ENCODE measurements at regions not wholly inside any gene's neighbourhood (a gene's known extent, or its start where the extent isn't known, plus 50 kb on each side); places are given as distances from the start of the nearest gene placed in this dataset.

DNA sequence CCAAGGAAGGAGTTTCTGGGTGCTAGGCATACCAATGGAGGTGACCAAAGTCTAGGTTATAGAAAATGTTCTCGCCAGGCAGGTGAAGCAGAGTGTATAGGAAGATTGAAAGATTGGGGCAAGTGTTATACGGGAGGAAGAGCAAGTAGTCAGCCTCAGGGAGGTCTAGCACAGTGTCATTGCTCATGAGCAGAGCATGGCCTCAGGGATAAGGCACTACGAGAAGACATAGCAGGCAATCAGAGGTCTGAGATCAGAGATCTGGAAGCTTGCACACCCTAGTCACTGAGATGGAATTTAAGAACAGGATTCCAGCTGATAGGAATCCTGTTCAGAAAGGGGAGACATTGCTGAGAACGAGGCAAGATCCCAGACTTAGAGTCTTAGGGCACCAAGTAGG, 350.0 kb upstream of the CASK start:
- no peak overlapping the region for H3K27ac ChIP-seq
- TF ChIP-seq POLR2A (IDR thresholded peaks at IDR 0.05) = no peak
- TF ChIP-seq, protein P1, sequence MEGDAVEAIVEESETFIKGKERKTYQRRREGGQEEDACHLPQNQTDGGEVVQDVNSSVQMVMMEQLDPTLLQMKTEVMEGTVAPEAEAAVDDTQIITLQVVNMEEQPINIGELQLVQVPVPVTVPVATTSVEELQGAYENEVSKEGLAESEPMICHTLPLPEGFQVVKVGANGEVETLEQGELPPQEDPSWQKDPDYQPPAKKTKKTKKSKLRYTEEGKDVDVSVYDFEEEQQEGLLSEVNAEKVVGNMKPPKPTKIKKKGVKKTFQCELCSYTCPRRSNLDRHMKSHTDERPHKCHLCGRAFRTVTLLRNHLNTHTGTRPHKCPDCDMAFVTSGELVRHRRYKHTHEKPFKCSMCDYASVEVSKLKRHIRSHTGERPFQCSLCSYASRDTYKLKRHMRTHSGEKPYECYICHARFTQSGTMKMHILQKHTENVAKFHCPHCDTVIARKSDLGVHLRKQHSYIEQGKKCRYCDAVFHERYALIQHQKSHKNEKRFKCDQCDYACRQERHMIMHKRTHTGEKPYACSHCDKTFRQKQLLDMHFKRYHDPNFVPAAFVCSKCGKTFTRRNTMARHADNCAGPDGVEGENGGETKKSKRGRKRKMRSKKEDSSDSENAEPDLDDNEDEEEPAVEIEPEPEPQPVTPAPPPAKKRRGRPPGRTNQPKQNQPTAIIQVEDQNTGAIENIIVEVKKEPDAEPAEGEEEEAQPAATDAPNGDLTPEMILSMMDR (IDR thresholded peaks at IDR 0.05) = no peak
- no peak overlapping the region for H3K4me3 ChIP-seq
- DNase-seq = no peak
- ATAC-seq = no peak
- H3K27me3 ChIP-seq = no peaks in the 10 kb centered on the region
- no peaks in the 10 kb centered on the region for H3K9me3 ChIP-seq
- no peaks in the 10 kb centered on the region for H3K4me1 ChIP-seq
- WGBS (ENCODE audit: insufficient coverage, low coverage, low lambda C conversion rate, missing lambda C conversion rate) = 53% methylated on average over 3 of the region's 4 CpGs
- intact Hi-C loops (cut with DNase I) = no loop called here
- H3K36me3 ChIP-seq = no peaks in the 10 kb centered on the region

DNA sequence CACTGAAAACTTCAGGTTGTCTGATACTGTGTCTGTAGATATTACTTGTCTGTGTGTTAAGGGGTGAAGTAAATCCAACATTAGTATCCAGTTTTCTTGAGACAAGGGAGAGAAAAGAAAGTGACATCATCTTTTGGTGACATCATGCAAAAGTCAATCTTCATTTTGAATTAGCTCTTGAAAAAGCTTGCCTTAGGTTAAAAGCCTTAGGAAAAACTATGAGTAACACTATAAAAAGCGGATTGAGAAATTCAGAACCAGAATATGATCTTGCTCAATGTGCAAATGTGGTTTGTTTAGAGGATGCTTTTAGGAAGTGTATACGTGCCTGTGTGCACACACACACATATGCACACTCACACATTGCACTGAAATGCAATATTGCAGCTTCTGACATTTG, 345.8 kb upstream of the CASK start:
- DNase-seq = no peak
- Histone ChIP-seq H3K4me1 (no peaks in the 10 kb centered on the region), H3K4me3 (no peak overlapping the region), H3K9me3 (no peaks in the 10 kb centered on the region), H3K27me3 (no peaks in the 10 kb centered on the region), H3K36me3 (no peaks in the 10 kb centered on the region), H3K27ac (no peak overlapping the region)
- no peak for ATAC-seq
- intact Hi-C loops (cut with DNase I) = no loop called here
- 26% methylated on average over 2 of the region's 2 CpGs for WGBS (ENCODE audit: insufficient coverage, low coverage, low lambda C conversion rate, missing lambda C conversion rate)
- no peak for TF ChIP-seq POLR2A (IDR thresholded peaks at IDR 0.05)
- TF ChIP-seq, protein P1 (IDR thresholded peaks at IDR 0.05) = no peak

DNA sequence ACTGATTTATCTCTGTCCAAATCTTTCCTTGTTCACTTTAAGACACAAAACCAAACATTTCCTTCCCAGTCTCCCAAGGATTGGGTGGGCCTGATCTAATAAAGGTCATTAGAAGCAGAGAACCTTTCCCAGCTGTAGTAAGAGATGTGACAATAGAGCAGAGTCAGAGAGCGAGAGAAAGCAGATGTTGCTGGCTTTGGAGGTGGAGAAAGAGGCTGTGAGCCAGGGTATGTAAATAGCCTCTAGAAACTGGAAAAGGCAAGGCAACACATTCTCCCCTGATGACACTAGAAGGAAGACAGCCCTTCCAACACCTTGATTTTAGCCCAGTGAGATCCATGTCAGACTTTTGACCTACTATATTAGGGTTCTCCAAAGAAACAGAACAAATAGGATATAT, 337.5 kb upstream of the CASK start:
- 67% methylated on average over 1 of the region's 1 CpG for WGBS (ENCODE audit: insufficient coverage, low coverage, low lambda C conversion rate, missing lambda C conversion rate)
- Histone ChIP-seq H3K27me3 (no peaks in the 10 kb centered on the region), H3K36me3 (no peaks in the 10 kb centered on the region), H3K27ac (no peak overlapping the region), H3K4me3 (no peak overlapping the region), H3K9me3 (no peaks in the 10 kb centered on the region), H3K4me1 (no peaks in the 10 kb centered on the region)
- DNase-seq = no peak
- no peak for ATAC-seq
- intact Hi-C loops (cut with DNase I) = no loop called here
- TF ChIP-seq, protein P1 (IDR thresholded peaks at IDR 0.05) = no peak
- TF ChIP-seq POLR2A (IDR thresholded peaks at IDR 0.05) = no peak

DNA sequence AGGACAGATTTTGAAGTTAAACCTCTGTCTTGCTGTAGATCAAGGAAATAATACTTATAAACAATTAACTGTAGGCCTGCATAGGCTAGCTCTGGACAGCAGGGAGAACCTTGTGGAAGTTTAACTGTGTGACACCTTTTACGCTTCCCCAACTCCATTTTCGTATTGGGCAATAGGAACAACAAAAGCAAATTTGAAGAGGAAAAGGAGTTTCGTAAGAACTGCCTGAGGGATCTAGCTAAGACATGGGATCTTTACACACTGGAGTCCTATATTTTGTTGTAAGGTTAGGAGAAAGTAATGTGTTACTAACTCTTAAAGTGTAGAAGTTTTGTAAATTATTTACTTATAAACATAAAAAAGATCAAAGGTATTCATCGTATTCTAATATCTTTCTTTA, 324.9 kb upstream of the CASK start:
- DNase-seq (no peak), ATAC-seq (no peak)
- Histone ChIP-seq H3K4me3 (no peak overlapping the region), H3K4me1 (no peaks in the 10 kb centered on the region), H3K27ac (no peak overlapping the region), H3K9me3 (no peaks in the 10 kb centered on the region), H3K36me3 (no peaks in the 10 kb centered on the region), H3K27me3 (peaks cover 0 to 13% of the 10 kb centered on the region in 2 donors)
- TF ChIP-seq POLR2A (IDR thresholded peaks at IDR 0.05) = no peak
- TF ChIP-seq, protein P1 (IDR thresholded peaks at IDR 0.05) = no peak
- intact Hi-C loops (cut with DNase I) = no loop called here
- WGBS (ENCODE audit: insufficient coverage, low coverage, low lambda C conversion rate, missing lambda C conversion rate) = 52% methylated on average over 4 of the region's 4 CpGs

DNA sequence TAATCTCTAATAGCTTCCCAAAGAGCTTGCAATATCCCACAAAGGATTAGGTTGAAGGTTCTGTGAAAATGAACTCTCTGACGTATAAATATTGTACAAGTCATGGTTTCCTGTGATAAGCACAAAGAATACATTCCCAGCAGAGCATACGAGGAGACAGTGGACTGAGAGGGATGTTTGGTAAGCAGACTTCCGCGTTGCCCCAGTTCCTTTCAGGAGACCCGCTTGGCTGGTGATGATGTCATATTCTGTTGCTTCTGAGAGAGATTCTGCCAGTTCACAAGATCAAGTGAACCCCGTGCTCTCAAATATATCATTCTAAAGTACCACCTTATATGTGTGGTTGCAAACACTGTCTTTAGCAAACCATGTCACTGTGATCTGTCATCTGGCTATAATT, 323.9 kb upstream of the CASK start:
- DNase-seq (no peak), ATAC-seq (peak in 1 of 4 donors; percentile 47)
- Histone ChIP-seq H3K27ac (no peak overlapping the region), H3K4me1 (no peaks in the 10 kb centered on the region), H3K27me3 (peaks cover 0 to 11% of the 10 kb centered on the region in 2 donors), H3K36me3 (no peaks in the 10 kb centered on the region), H3K9me3 (no peaks in the 10 kb centered on the region), H3K4me3 (no peak overlapping the region)
- intact Hi-C loops (cut with DNase I) = no loop called here
- TF ChIP-seq, protein P1 (IDR thresholded peaks at IDR 0.05) = no peak
- no peak for TF ChIP-seq POLR2A (IDR thresholded peaks at IDR 0.05)
- WGBS (ENCODE audit: insufficient coverage, low coverage, low lambda C conversion rate, missing lambda C conversion rate) = 61% methylated on average over 3 of the region's 6 CpGs
